Glutamatergic neuron (in vitro differentiated cells): ENCODE measurements at regions not wholly inside any gene's neighbourhood (a gene's known extent, or its start where the extent isn't known, plus 50 kb on each side); places are given as distances from the start of the nearest gene placed in this dataset.

Source experiments
- DNase-seq: peaks from one replicate; pipeline ENCODE4 v3.0.0; 2022
- H3K27ac Mint-ChIP-seq: one replicate; pipeline ENCODE4 v1.8.0; 2020; ENCODE audit warnings: mild to moderate bottlenecking, mixed read lengths, inconsistent platforms; ENCODE audit not compliant: unreplicated experiment
- H3K27me3 Mint-ChIP-seq: one replicate; pipeline ENCODE4 v1.8.0; 2020; ENCODE audit warnings: mild to moderate bottlenecking, moderate library complexity, mixed read lengths, inconsistent platforms; ENCODE audit not compliant: unreplicated experiment
- H3K36me3 Mint-ChIP-seq: one replicate; pipeline ENCODE4 v1.8.0; 2020; ENCODE audit warnings: mild to moderate bottlenecking, mixed read lengths, inconsistent platforms; ENCODE audit not compliant: unreplicated experiment
- H3K4me1 Mint-ChIP-seq: one replicate; pipeline ENCODE4 v1.8.0; 2020; ENCODE audit warnings: mild to moderate bottlenecking, low read depth, mixed read lengths, inconsistent platforms; ENCODE audit not compliant: unreplicated experiment
- H3K4me3 Mint-ChIP-seq: one replicate; pipeline ENCODE4 v1.8.0; 2020; ENCODE audit warnings: mild to moderate bottlenecking, mixed read lengths, inconsistent platforms; ENCODE audit not compliant: unreplicated experiment
- H3K9me3 Mint-ChIP-seq: one replicate; pipeline ENCODE4 v1.8.0; 2020; ENCODE audit warnings: mild to moderate bottlenecking, moderate library complexity, mixed read lengths, inconsistent platforms; ENCODE audit not compliant: unreplicated experiment
- CTCF ChIP-seq: fragments of 200-600 bp; sonication (generic); IDR thresholded peaks from one replicate; pipeline ENCODE4 v1.5.0; 2021; ENCODE audit not compliant: partially characterized antibody, unreplicated experiment

DNA sequence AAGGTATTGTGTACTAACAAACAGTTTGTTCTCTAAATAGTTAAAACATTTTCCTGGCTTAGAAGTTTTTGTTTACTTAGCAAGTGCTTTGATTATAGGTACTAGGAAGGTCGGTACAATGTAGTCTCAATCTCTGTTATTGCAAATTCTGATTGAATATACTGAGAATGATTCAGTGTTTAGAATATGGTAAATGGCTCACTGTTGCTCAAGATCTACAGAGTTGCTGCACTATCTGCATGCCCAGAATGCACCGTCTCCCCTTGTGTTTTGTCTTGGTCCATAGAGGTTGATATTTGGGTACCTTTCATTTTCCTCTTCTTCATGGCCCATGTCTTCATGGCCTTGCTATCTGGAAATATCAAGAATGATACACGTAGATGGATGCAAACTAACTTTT lies 99.6 kb downstream of the KLF6 start:
- Mint-ChIP-seq H3K9me3 (no peaks in the 10 kb centered on the region), H3K36me3 (no peaks in the 10 kb centered on the region), H3K27ac (no peak overlapping the region), H3K4me3 (no peak overlapping the region), H3K4me1 (peaks cover 10% of the 10 kb centered on the region), H3K27me3 (no peaks in the 10 kb centered on the region)
- no peak for TF ChIP-seq CTCF
- DNase-seq, result no peak

DNA sequence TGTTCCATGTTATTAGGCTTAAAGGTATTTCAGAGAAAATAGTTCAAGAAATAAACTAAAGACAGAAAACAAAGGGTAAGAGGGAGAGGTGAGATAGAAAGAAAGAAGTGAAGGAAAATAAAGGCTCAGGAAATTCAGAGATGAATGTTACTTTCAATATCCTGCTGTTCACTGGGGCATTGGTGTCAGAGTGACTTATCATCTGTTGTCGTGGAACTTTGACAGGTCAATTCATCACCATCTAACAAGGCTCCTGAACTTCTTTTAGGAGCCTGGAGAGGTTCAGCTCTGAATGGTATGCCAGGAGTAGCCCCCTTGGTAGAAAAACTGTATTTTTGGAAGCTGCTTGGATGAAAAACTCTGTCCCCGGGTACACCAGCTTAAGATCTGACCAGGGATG lies 100.1 kb downstream of the KLF6 start:
- no peak for TF ChIP-seq CTCF
- H3K27me3 Mint-ChIP-seq, result no peaks in the 10 kb centered on the region
- H3K4me3 Mint-ChIP-seq, result no peak overlapping the region
- DNase-seq, result no peak
- H3K36me3 Mint-ChIP-seq, result no peaks in the 10 kb centered on the region
- peaks cover 14% of the 10 kb centered on the region for H3K4me1 Mint-ChIP-seq
- no peak overlapping the region for H3K27ac Mint-ChIP-seq
- no peaks in the 10 kb centered on the region for H3K9me3 Mint-ChIP-seq

DNA sequence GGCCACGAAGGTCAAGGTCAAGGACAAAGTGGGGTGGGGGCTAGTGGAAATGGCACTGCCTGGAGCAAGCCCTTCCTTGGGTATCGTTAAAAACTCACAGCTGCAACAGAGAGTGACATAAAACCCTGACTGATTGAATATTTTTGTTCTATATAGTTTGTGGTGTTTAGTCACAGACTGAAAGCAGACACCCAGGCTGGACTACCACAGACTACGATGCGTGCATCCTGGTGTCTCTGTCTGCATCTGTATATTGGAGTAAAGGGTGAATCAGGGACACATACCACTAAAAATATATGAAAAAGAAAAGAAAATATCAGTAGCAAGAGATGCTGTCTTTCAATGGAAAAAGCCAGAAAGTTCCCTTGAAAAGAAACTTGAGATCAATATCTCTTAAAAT lies 101.4 kb downstream of the KLF6 start:
- peaks cover 4% of the 10 kb centered on the region for H3K27me3 Mint-ChIP-seq
- H3K9me3 Mint-ChIP-seq, result no peaks in the 10 kb centered on the region
- H3K4me1 Mint-ChIP-seq, result peaks cover 17% of the 10 kb centered on the region
- no peak overlapping the region for H3K27ac Mint-ChIP-seq
- no peak for TF ChIP-seq CTCF
- H3K36me3 Mint-ChIP-seq, result no peaks in the 10 kb centered on the region
- no peak overlapping the region for H3K4me3 Mint-ChIP-seq
- DNase-seq, result no peak

GRCh38 chr10:3682745-3683144 lies 102.3 kb downstream of the KLF6 start:
- no peak overlapping the region for H3K27ac Mint-ChIP-seq

More at GRCh38 chr10:3682745-3683144, 102.3 kb downstream of the KLF6 start:
- H3K27me3 Mint-ChIP-seq, result peaks cover 4% of the 10 kb centered on the region
- H3K36me3 Mint-ChIP-seq, result no peaks in the 10 kb centered on the region
- H3K9me3 Mint-ChIP-seq, result no peaks in the 10 kb centered on the region
- TF ChIP-seq CTCF, result no peak
- H3K4me1 Mint-ChIP-seq, result peaks cover 19% of the 10 kb centered on the region
- no peak for DNase-seq
- no peak overlapping the region for H3K4me3 Mint-ChIP-seq
